DOHH2 (cell line): ENCODE measurements at regions not wholly inside any gene's neighbourhood (a gene's known extent, or its start where the extent isn't known, plus 50 kb on each side); places are given as distances from the start of the nearest gene placed in this dataset.

Experiments used
- EZH2phosphoT487 ChIP-seq: fragments of 200-600 bp; sonication (generic); IDR thresholded peaks from 2 replicates; pipeline ENCODE4 v1.6.1; 2017; ENCODE audit warnings: borderline replicate concordance, mild to moderate bottlenecking, antibody characterized with exemption, low read length, moderate library complexity, mixed read lengths
- TF ChIP-seq, protein P1 (sequence below): fragments of 200-600 bp; sonication (generic); IDR thresholded peaks from one replicate; pipeline ENCODE4 v1.5.1; 2014; ENCODE audit warnings: antibody characterized with exemption, mild to moderate bottlenecking, low read depth, low read length; ENCODE audit not compliant: poor library complexity, severe bottlenecking

DNA sequence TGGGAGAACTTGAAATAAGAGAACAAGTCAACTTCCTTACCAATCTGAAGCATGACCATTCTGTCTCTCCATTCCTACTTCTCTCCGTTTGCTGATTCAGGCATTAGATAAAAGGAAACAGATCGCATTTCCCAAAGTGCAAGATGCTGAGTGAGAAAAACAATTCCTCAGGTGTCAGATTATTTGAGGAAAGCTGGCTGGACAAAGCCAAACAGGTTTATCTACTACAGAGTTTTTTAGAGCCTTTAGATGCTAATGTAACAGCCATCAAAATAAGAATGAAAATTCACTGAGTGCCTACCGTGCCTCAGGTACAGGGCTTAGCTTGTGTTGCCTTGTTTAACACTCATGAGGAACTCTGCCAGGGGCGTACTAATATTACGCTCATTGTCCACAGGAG lies 135.9 kb upstream of the MBL2 start:
- TF ChIP-seq, protein P1, sequence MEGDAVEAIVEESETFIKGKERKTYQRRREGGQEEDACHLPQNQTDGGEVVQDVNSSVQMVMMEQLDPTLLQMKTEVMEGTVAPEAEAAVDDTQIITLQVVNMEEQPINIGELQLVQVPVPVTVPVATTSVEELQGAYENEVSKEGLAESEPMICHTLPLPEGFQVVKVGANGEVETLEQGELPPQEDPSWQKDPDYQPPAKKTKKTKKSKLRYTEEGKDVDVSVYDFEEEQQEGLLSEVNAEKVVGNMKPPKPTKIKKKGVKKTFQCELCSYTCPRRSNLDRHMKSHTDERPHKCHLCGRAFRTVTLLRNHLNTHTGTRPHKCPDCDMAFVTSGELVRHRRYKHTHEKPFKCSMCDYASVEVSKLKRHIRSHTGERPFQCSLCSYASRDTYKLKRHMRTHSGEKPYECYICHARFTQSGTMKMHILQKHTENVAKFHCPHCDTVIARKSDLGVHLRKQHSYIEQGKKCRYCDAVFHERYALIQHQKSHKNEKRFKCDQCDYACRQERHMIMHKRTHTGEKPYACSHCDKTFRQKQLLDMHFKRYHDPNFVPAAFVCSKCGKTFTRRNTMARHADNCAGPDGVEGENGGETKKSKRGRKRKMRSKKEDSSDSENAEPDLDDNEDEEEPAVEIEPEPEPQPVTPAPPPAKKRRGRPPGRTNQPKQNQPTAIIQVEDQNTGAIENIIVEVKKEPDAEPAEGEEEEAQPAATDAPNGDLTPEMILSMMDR, result no peak
- TF ChIP-seq EZH2phosphoT487, result no peak
